Activated CD8-positive, alpha-beta memory T cell treated with anti-CD3 and anti-CD28 coated beads, Interleukin-2, amount 50 U/mL, for 48 hours (primary cell): ENCODE measurements at regions not wholly inside any gene's neighbourhood (a gene's known extent, or its start where the extent isn't known, plus 50 kb on each side); places are given as distances from the start of the nearest gene placed in this dataset.

Experiments used
- DNase-seq: peaks from one replicate; pipeline ENCODE4 v3.0.0-alpha.2; 2020

GRCh38 chr4:14504162-14504561 is 498.1 kb upstream of the CPEB2 start:
- DNase-seq: no peak

GRCh38 chr4:14513471-14513870 is 488.8 kb upstream of the CPEB2 start:
- no peak for DNase-seq

DNA sequence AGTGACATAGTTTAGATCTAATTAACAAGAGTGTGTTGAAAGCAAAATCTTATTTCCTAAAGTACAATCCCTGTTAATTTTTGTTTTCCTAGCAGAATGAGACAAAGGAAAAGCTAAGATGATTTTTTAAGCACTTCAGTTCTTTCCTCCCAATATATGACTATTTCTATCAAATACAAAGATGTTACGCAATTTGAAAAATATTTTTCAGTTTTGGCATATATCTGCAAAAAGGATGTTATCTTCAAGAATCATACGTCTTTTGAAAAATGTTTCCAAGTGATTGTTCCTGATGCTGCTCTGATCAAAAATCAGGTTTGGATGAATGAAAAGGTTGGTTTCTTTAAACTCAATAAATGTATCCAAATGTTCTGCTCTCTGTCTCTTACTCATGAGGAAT is 486.7 kb upstream of the CPEB2 start:
- no peak for DNase-seq

GRCh38 chr4:14518136-14518535 is 484.1 kb upstream of the CPEB2 start:
- no peak for DNase-seq

- DNase-seq: no peak
These were observed 482.1 kb upstream of the CPEB2 start for GRCh38 chr4:14520171-14520570.

GRCh38 chr4:14524276-14524675 is 478.0 kb upstream of the CPEB2 start:
- no peak for DNase-seq

DNA sequence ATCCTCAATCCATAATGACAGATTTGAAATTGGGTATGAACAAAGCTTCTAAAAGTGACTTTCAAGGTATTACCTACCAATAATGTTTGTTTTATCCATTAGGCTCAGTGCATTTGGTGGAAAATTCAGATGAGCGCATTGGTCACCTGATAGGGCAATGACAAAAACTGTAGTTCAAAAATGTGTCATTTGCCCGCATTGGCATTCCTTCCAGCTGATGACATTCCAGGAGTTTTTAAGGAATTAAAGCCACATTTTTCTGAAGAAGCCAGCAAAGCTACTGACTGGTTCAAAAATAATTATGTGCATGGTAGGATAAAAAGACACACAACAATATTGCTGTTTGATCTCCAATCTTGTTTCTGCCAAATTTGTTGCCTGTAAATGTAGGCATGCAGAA is 473.4 kb upstream of the CPEB2 start:
- DNase-seq: no peak

- no peak for DNase-seq
These were observed 472.6 kb upstream of the CPEB2 start for GRCh38 chr4:14529653-14530052.

DNA sequence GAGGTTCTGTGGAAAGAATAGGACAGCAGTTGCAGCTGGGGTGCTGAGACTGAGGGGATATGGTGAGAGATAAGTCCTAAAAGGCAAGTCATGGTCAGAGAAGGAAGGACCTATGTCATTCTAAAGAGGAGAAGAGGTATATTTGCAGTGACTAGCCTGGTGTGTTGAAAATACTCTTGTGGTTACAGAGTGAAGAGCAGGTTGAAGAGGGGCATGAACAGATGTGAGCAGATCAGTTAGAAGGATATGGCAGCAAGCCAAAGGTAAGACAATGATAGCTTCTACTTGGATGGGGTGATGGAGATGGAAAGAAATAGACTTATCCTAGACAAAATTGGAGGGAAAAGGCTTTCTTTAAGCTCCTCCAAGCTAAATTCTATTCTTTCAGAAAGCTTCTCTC is 469.8 kb upstream of the CPEB2 start:
- no peak for DNase-seq

GRCh38 chr4:14539246-14539645 is 463.0 kb upstream of the CPEB2 start:
- DNase-seq: no peak

GRCh38 chr4:14545163-14545562 is 457.1 kb upstream of the CPEB2 start:
- no peak for DNase-seq

DNA sequence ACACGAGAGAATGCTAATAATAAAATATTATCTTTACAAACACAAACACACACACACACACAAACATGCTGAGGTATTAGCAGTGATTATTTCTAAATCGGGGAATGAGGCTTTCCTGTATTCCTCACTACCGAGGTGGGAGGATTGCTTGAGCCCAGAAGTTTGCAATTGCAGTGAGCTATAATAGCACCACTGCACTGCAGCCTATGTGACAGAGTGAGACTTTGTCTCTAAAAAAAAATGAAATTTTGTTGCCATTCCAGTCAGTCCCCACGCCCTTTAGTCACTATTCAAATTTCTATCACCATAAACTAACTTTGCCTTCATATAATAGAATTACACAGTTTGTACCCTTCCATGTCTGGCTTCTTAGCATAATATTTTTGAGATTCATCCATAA is 456.5 kb upstream of the CPEB2 start:
- DNase-seq: no peak

DNA sequence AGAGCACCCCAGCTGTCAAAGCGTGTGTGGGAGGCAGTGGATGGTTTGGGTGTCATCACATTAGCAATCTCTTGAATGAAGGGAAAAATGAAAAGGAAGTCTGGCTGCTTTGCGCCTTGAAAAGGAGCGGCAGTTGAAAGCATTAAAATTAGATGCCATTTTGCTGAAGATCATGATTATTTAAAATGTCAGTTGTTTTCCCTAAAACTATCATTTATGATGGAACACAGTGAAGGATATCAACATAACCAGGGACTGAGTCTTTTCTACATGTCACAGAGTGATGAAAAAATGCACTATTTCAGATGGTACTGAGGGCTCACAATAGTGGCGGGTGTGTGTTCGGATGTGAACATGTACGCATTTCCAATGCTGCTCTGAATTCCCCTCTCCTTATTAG is 450.2 kb upstream of the CPEB2 start:
- DNase-seq: no peak

DNA sequence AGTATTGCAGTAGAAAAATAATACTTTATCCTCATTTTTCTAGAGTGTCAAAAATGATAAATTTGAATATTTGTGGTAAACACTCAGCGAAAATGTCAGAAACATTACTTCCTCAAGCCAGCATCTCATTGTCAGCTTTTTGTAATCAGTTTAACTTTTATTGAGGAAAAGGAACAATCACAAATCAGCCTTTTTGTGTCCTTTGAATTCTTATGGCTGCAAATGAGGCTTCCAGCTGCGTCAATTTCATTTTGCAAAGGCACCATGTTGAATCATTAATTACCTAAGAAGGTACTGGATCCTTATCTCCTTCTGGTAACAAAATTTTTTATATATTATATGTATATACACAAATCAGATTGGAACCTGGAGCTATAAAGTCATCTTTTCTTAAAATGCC is 442.6 kb upstream of the CPEB2 start:
- no peak for DNase-seq

DNA sequence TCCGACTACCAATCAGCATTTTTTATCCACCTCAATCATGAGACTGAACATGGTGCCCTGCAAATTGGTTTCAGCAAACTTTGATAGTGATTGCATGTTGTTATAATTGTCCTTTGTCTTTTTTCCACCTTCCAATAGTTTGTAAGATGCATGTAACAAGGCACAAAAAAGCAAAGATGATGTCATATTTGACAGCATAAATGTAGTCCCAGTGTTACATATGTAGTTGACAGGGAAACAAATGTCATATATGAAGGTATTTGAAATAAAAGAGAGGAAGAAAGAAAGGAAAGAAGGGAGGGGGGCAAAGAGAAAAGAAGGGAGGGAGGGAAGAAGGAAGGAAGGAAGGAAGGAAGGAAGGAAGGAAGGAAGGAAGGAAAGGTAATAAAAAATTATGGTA is 441.7 kb upstream of the CPEB2 start:
- DNase-seq: no peak

DNA sequence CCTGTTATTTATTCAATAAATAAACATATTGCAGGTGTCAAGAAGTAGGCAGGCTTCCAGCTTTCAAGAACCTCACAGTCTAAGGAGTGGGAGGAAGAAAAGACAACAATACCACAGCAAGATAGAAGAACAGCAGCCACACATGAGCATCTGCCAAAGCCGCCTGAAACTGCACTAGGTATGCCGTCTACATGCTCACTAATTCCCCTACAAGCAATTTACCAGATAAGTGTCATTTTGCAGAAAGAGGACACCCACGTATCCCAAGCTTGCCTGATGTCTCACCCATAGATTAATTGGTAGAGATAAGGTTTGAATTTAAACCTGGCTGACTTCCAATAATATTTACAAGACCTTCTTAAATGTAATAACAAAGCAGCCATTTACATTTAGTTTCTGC is 439.4 kb upstream of the CPEB2 start:
- DNase-seq: no peak

DNA sequence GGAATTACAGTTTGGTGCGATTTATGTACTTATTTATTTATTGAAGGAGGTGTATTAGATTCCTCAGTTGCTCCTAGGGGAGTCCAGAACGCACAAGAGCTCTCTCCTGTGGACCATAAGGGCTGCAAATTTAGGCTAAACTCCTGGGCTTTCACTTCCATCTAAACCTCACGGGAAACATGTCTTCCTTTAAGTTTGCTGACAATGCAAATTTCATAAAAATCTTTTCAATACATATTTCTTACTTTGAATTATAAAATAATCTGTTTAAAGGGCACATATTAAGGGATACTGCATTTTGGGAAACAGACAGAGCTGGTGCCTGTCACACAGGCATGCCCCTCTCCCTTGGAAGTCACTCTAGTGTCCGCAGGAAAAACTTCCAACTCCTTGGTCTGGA is 438.0 kb upstream of the CPEB2 start:
- DNase-seq: no peak

GRCh38 chr4:14566518-14566917 is 435.8 kb upstream of the CPEB2 start:
- no peak for DNase-seq

GRCh38 chr4:14568351-14568750 is 433.9 kb upstream of the CPEB2 start:
- DNase-seq: no peak

- no peak for DNase-seq
These were observed 427.0 kb upstream of the CPEB2 start for GRCh38 chr4:14575289-14575688.

DNA sequence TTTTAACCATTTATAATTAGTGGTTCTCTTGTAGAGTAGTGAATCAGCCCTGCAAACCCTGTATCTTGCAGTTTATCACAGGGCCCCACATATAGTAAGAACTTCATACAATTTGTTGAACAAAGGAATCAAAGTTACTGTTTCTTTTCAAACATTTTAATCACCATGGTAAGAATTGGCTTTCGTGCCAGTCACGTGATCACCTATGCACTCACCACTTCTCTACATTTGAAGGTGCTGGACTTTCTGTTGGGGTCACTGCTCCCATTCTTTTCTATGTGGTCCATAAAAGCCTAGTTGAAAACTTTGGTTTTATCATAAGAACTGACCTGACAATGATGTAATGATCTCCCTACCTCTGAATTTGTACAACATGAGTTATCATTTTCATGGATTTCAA is 426.4 kb upstream of the CPEB2 start:
- no peak for DNase-seq

GRCh38 chr4:14580061-14580460 is 422.2 kb upstream of the CPEB2 start:
- no peak for DNase-seq

GRCh38 chr4:14581741-14582140 is 420.5 kb upstream of the CPEB2 start:
- no peak for DNase-seq

DNA sequence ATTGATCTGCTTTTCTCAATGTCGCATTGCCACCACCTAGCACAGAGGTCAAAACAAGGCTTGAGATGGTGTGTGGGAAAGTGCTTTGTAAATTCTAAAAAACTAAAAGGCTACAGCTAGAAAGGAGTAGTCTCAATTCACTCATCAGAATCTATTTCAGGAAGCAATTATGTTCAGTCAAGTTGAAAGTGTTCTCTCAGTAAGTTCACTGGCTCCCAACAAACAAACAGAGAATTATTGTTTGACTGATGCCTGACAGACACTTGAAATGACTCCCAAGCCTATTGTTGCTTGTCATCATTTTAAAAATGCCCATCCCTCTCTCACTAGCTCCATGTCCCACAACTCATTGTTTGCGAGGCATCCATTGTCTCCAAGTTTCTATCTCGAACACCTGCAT is 419.6 kb upstream of the CPEB2 start:
- no peak for DNase-seq

DNA sequence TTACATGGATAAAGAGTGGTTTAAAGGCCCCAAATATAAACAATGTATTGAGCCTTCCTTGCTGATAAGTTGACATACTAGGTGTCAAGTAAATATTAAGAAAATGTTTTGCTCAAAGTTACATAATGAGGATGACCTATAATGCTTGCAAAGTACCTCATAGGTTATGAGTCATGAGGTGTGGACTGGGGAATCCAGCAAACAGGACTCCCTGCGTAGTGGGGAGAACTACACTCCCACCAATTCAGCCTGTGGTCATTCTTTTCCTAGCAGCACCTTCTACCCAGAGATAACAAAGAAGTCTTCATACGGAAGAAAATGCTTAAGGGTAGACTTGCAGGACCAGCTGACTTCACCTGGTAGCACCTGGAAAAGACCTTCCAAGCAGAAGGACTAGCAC is 418.9 kb upstream of the CPEB2 start:
- DNase-seq: no peak

- DNase-seq: no peak
These were observed 418.5 kb upstream of the CPEB2 start for GRCh38 chr4:14583752-14584151.
